GM21526 (cell line): ENCODE measurements at regions not wholly inside any gene's neighbourhood (a gene's known extent, or its start where the extent isn't known, plus 50 kb on each side); places are given as distances from the start of the nearest gene placed in this dataset.

Experiments
- ATAC-seq: cut with Tn5 transposase; IDR thresholded peaks from one replicate; pipeline ENCODE4 v1.9.1; 2021; ENCODE audit warnings: moderate library complexity; ENCODE audit not compliant: unreplicated experiment, low FRiP score

- ATAC-seq, result no peak
Measured at GRCh38 chr12:82529101-82529500, 157.6 kb upstream of the TMTC2 start.

- no peak for ATAC-seq
Measured at GRCh38 chr12:82529954-82530353, 156.8 kb upstream of the TMTC2 start.

DNA sequence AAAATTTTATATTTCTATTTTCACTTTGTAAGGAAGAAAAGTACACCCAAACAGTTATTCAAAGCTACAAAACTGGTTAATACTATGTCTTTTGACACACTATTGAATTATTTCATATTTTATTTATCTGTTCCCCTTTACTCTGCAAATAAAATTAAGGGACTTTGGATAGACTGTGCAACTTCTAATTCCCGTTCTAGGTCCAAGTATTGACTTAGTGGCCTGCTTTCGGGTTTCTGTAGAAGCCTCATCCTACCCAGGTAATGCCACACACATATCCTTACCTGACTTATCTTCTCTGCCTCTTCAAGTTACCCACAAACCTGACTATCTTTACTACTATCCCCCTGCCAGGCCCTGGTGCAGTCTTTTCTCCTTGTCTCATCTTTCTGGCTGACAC, 156.3 kb upstream of the TMTC2 start:
- ATAC-seq, result no peak

DNA sequence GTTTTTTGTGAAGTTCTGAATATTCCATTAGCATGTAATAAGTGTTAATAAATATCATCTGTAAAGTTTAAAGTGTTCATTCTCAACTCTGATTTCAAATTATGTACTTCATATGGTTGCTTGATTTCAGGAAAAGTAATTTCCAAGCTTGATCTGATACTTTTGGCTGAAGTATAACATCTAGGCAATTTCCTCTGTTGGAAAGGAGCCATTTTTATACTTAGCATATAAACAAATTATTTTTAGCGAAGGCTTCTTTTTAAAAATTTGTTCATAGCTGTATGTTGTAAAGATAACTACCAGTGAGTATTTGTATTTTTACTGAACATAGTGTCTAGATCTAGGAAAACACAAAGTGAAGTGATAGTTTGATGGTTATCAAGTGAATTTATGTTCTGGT, 153.4 kb upstream of the TMTC2 start:
- no peak for ATAC-seq

DNA sequence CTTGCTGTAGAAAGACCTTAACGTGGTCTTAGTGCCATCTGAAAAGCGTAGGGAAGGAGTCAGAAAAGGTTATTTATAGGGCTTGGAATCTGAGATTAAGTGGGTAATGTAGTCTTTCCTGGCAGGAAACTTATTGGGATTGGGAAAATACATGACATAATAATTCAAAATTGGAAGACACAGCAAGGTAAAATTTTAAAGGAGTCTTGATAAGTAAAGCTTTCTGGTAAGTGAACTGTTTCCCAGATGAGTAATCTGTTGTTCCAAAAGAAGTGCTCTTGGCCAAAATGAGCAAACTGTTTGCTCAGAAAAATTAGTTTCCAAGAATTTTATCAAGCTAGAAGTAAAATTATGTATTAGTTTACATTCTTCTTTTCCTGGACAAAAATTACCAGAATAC, 149.3 kb upstream of the TMTC2 start:
- ATAC-seq, result no peak

DNA sequence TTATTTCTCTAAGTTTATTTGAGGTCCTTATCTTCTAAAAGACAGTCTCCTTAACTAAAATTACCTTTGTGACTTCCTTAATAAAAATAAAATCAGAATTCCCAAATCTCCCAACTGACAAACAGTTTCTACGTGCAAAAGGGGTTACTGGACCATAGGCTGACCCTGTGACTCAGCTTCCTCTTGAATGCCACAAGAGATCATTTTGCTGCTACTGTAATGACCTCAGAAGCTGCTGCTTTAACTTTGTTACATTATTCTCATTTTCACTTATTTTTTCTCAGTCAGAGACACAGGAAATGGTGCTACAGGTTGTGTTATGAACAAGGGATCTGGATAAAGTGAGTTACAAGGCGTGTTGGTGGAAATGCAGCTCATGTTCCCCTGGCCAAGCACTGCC, 132.2 kb upstream of the TMTC2 start:
- ATAC-seq, result peak; percentile 63

DNA sequence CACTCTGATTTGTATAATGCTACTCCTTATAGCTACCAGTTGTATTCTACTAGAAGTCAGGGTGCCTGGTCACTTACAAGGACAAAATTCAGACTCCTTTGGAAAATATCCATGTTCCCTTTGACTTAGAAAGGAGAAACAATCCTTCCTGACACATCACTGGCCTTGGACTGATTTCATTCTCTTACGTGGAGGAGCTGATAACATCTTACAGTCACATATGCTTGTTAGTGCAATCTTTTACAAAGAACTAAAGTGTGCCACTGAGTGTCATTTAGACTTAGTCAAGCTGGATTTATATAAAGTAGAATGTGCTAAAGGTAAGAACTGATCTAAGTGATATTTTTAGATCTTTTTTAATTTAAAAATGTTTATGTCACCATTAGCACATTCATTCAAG, 131.0 kb upstream of the TMTC2 start:
- ATAC-seq, result no peak

DNA sequence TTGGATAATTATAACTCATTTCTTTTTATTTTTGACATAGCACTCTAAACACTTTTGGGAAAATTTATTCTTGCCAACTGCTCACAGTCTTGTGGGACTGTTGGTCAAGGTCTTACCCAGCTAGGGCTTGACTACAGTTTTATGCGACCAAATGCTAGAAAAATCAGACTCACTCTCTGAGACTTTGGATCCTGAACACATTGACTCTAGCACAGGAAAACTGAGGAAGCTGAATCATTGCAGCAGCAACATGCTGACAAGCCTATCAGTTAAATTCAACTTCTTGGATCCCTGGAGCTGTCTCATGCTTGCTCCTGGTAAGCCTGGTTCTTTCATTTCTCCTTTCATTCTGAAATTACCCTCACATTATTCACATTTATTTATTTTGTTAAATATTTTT, 120.7 kb upstream of the TMTC2 start:
- no peak for ATAC-seq

- no peak for ATAC-seq
Measured at GRCh38 chr12:82567688-82568087, 119.0 kb upstream of the TMTC2 start.

GRCh38 chr12:82574191-82574590, 112.5 kb upstream of the TMTC2 start:
- ATAC-seq, result no peak

- no peak for ATAC-seq
Measured at GRCh38 chr12:82578725-82579124, 108.0 kb upstream of the TMTC2 start.

DNA sequence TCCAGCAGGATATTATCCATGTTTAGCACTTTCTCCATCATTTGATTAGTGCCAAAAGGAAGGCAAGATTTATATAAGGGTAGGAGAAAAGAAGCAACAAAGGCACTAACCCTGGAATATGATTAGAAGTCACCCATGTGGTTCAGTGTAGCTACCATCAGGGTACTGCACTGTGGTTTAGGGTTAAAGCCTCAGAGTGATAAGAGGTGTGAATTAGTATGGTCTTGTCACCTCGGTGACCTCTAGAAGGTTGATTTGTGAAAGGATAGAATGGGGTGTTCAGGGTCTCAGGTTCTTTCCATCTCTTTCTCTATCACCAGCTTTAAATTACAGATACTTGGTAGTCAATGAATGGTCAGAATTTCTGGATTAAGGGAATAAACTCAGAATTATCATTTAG, 103.0 kb upstream of the TMTC2 start:
- ATAC-seq, result no peak

GRCh38 chr12:82593143-82593542, 93.6 kb upstream of the TMTC2 start:
- ATAC-seq, result peak; percentile 67

DNA sequence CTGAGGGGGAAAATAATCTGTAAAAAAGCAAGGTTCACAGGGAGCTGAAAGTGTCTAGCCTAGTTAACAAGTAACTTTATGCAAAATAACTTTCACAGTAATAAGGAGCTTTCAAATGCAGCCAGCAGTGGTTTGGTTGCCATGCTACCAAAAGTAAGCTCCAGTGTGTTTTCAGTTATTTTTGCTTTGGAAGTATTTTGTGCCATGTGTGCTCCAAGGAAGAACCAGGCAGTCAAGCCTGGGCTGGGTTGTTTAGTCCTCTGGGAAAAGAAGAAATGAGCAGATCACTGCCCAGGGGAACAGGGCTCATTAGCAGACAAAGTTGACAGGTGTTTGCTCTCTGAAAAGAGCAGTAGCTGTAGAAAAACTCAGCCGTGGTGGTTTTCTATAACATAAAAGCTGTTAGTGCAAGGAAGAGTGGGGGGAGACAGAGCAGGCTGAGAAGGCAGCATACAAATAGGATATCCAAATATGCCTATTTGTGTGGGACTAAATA, 92.8 kb upstream of the TMTC2 start:
- ATAC-seq, result peak; percentile 90

DNA sequence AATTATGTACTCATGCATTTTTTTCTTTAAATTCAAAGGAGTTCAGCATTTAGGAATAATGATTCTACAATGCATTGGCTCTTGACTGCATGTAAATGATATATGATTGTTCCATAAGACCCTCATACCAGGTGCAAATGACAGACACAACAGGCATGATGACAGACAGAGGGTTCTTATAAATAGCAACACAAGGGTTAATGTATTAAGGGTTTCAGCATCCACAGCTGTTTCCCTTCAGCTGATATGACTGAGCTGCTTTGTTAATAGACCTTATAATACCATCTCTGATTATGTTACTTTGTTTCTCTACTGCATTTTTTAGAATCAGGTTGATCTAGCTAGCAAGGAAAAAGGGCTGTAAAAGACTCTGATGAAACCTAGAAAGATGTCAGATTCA, 90.8 kb upstream of the TMTC2 start:
- ATAC-seq, result no peak

GRCh38 chr12:82596483-82596882, 90.2 kb upstream of the TMTC2 start:
- ATAC-seq, result no peak

GRCh38 chr12:82600379-82600778, 86.3 kb upstream of the TMTC2 start:
- ATAC-seq, result no peak

DNA sequence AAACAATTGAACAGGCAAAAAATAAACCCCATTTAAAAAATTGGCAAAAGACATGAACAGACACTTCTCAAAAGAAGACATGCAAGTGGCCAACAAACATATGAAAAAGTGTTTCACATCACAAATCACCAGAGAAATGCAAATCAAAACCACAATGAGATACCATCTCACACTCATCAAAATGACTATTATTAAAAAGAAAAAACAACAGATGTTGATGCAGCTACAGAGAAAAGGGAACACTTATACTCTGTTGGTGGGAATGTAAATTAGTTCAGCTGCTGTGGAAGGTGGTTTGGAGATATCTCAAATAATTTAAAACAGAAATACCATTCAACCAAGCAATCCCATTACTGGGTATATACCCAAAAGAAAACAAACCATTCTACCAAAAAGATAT, 83.1 kb upstream of the TMTC2 start:
- ATAC-seq, result peak; percentile 50

DNA sequence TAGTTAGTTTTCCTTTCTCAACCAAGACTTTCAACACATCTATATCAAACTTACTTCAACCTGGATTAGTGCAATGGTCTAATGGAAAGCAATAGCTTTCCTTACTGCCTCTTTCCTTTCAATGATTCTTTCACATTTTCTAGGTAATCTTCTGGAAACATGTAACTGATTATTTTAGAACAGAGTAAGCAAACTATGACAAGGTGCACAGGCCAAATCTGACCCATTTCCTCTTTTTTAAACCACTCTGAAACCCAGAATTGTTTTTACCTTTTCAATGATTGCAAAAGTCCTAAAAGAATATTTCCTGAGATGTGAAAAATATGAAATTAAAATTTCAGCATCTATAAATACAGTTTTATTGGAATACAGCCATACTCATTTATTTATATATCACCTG, 81.6 kb upstream of the TMTC2 start:
- ATAC-seq, result peak; percentile 62

- no peak for ATAC-seq
Measured at GRCh38 chr12:82608706-82609105, 78.0 kb upstream of the TMTC2 start.

DNA sequence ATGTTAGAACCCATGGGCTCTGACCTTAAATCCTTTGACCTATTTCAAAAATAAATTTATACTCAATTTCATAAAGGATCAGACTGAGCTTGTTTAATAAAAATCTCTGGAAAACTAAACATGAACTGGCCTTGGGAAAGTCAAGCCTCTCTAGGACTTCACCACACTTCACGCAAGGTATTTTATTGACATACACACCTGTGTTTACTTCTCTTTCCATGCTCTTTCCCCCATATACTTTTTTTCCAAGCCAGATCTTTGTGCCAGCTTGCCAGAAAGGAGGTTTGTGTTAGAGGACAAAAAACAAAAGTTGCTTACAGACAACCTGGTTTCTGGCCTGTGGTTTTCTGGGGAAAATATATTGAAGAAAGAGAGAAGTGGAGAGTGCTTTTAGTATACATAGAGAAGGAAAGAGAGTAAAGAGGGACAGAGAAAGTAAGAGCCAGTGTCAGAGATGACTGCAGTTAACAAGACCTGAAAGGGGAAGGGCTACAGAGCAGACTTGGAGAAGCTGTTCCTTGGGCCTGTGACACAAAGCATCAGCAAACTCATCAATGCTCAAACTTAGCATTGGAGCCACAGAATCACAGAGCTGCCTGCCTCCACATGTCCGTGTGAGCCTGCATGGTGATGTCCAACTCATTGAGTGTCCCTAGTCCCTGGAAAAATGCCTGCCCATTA, 77.3 kb upstream of the TMTC2 start:
- ATAC-seq, result no peak

DNA sequence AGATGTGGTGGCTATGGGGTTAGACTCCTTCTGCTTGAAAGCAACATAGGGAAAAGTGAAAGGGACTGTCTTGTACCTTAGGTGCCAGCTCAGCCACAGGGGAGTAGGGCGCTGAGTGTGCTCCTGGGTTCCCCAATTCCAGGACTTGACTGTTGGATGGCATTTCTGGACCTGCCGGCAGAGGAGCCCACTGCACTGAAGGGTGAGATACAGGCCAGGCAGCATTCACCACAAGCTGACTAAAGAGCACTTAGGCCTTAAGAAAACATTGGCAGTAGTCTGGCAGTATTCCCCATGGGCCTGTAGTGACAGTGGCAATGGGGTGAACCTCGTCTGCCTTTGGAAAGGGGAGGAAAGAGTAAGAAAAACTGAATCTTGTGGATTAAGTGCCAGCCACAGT, 67.1 kb upstream of the TMTC2 start:
- ATAC-seq, result no peak

DNA sequence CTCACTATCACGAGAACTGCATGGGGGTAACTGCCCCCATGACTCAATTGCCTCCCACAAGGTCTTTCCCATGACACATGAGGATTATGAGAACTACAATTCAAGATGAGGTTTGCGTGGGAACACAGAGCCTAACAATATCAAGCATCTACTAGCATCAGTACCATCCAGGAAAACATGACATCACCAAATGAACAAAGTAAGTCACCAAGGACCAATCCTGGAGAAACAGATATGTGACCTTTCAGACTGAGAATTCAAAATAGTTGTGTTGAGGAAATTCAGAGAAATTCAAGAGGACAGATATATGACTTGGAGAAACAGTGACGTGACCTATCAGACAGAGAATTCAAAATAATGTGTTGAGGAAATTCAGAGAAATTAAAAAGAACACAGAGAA, 65.8 kb upstream of the TMTC2 start:
- no peak for ATAC-seq
